ENCODE measurements at regions not wholly inside any gene's neighbourhood (a gene's known extent, or its start where the extent isn't known, plus 50 kb on each side); places are given as distances from the start of the nearest gene placed in this dataset.

GRCh38 chr2:226467633-226468032 is 332.0 kb downstream of the IRS1 start:
- no peaks in the 10 kb centered on the region for H3K27me3 ChIP-seq (ENCODE audit: insufficient read depth, poor library complexity, severe bottlenecking)
- TF ChIP-seq REST (IDR thresholded peaks at IDR 0.05; ENCODE audit: insufficient replicate concordance, low read depth) (no peak), SPI1 (IDR thresholded peaks at IDR 0.05; ENCODE audit: borderline replicate concordance, low read depth) (no peak), POLR2AphosphoS5 (IDR thresholded peaks at IDR 0.05; ENCODE audit: low read depth) (no peak), GABPA (IDR thresholded peaks at IDR 0.05; ENCODE audit: low read depth) (no peak), CTCF (IDR thresholded peaks at IDR 0.05; ENCODE audit: insufficient read depth, low read length) (no peak)
- no peak for DNase-seq (ENCODE audit: low read depth in 1 of 2, low spot score in 1 of 2)
- H3K27ac ChIP-seq (replicated peaks): no peak overlapping the region
- no peak overlapping the region for H3K4me3 ChIP-seq (replicated peaks; ENCODE audit: insufficient read depth, low read length)

- H3K27ac ChIP-seq (replicated peaks): no peak overlapping the region
- no peak overlapping the region for H3K4me3 ChIP-seq (replicated peaks; ENCODE audit: insufficient read depth, low read length)
- no peak for DNase-seq (ENCODE audit: low read depth in 1 of 2, low spot score in 1 of 2)
- TF ChIP-seq CTCF (IDR thresholded peaks at IDR 0.05; ENCODE audit: insufficient read depth, low read length) (no peak), GABPA (IDR thresholded peaks at IDR 0.05; ENCODE audit: low read depth) (no peak), REST (IDR thresholded peaks at IDR 0.05; ENCODE audit: insufficient replicate concordance, low read depth) (no peak), POLR2AphosphoS5 (IDR thresholded peaks at IDR 0.05; ENCODE audit: low read depth) (no peak), SPI1 (IDR thresholded peaks at IDR 0.05; ENCODE audit: borderline replicate concordance, low read depth) (no peak)
- no peaks in the 10 kb centered on the region for H3K27me3 ChIP-seq (ENCODE audit: insufficient read depth, poor library complexity, severe bottlenecking)
These were observed 332.4 kb downstream of the IRS1 start for GRCh38 chr2:226467221-226467620.

GRCh38 chr2:226466589-226466988 is 333.0 kb downstream of the IRS1 start:
- DNase-seq (ENCODE audit: low read depth in 1 of 2, low spot score in 1 of 2): no peak
- TF ChIP-seq POLR2AphosphoS5 (IDR thresholded peaks at IDR 0.05; ENCODE audit: low read depth) (no peak), GABPA (IDR thresholded peaks at IDR 0.05; ENCODE audit: low read depth) (no peak), SPI1 (IDR thresholded peaks at IDR 0.05; ENCODE audit: borderline replicate concordance, low read depth) (no peak), CTCF (IDR thresholded peaks at IDR 0.05; ENCODE audit: insufficient read depth, low read length) (no peak), REST (IDR thresholded peaks at IDR 0.05; ENCODE audit: insufficient replicate concordance, low read depth) (no peak)
- H3K4me3 ChIP-seq (replicated peaks; ENCODE audit: insufficient read depth, low read length): no peak overlapping the region
- no peaks in the 10 kb centered on the region for H3K27me3 ChIP-seq (ENCODE audit: insufficient read depth, poor library complexity, severe bottlenecking)
- H3K27ac ChIP-seq (replicated peaks): no peak overlapping the region
